NCI-H2081 treated with DMSO at 0.1 percent for 48 hours (cell line): ENCODE measurements at regions not wholly inside any gene's neighbourhood (a gene's known extent, or its start where the extent isn't known, plus 50 kb on each side); places are given as distances from the start of the nearest gene placed in this dataset.
"Not testable (repeated sequence)": the region's sequence is repeated elsewhere in the genome, so short reads cannot be mapped to it uniquely, and the experiment has no call there.

ENCODE experiments used
- DNase-seq: peaks from one replicate; lab custom pipeline; 2025; lab: John Stamatoyannopoulos, UW

DNA sequence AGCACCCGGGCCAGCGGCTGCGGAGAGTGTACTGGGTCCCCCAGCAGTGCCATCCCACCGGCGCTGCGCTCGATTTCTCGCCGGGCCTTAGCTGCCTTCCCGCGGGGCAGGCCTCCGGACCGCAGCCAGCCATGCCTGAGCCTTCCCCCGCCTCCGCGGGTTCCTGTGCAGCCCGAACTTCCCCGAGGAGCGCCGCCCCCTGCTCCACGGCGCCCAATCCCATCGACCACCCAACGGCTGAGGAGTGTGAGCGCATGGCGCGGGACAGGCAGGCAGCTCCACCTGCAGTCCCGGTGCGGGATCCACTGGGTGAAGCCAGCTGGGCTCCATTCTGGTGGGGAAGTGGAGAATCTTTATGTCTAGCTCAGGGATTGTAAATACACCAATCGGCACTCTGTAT lies 325.4 kb downstream of the PPP1R3A start:
- DNase-seq: not testable (repeated sequence)

DNA sequence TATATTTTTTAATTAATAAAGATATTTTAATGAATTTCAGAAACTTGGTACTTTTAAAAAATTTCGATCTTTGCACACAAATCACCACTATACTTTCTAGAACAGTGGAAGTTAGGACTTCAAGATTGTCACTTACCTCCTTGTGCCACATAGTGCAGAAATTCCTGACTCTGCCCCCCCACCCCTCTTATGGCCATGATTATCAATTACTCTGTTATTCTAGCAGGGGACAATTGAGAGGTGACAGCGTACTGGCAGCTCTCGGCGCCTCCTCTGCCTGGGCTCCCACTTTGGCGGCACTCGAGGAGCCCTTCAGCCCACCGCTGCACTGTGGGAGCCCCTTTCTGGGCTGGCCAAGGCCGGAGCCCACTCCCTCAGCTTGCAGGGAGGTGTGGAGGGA lies 325.9 kb downstream of the PPP1R3A start:
- DNase-seq: not testable (repeated sequence)

DNA sequence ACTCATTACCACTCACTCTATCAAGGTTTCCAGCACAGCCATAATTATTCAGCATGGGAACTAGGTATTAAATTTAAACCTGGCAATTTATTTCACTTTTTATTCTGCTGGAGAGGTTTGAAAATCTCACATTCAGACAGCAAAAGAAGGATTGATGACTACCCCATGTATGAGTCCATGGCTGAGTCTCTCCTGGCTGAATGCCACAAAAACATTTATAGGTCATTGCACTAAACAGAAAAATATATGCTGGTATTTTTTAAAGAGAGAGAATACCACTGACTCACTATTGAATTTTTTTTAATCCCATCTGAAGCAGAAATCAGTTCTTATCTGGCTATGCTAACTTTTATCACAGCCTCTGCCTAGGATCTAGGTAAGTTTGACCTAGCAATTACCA lies 336.3 kb downstream of the PPP1R3A start:
- DNase-seq: no peak

DNA sequence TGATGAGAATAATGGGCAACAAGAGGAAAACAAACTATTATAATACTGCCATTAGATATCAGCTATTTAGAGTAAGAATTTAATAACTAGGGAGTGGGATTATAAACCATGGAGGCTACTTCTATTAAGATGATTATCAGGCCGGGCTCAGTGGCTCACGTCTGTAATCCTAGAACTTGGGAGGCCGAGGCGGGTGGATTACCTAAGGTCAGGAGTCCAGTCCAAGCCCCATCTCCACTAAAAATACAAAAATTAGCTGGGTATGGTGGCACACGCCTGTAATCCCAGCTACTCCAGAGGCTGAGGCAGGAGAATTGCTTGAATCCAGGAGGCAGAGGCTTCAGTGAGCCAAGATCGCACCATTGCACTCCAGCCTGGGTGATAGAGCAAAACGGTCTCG lies 355.6 kb downstream of the PPP1R3A start:
- not testable (repeated sequence) for DNase-seq

DNA sequence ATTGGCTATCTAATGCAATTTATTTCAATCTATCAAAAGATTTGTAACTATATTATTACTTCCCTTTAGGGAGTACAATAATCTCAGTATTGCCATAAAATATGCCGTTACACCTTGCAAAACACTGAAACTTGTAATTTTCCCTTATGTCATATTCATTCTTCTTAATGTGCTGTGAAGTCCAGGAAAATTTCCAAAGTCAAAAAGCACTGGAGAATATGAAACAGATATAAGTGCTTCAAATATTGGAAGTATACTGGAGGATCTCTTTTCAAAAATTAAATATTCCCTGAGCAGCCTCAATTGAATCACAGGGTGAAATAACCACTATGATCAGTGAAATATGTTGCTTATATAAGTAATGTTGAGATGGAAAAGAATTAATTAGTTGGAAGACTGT lies 356.0 kb downstream of the PPP1R3A start:
- no peak for DNase-seq

DNA sequence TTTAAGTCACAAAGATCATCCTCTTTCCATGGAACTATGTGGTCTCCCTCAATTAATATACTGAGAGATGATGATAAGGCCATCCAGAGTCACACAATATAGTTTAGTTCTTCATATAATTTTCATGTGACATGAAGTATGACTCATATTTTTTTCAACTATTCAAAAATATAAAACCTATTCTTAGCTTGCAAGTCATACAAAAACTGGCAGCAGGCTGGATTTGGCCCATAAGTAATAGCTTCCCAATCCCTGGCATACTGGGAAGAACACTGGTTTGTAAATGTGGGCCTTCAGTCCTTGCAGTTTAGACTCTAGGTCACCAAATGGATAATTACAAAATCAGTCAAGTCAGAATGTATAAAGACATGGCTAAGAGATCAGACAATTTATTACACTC lies 356.6 kb downstream of the PPP1R3A start:
- DNase-seq: no peak

DNA sequence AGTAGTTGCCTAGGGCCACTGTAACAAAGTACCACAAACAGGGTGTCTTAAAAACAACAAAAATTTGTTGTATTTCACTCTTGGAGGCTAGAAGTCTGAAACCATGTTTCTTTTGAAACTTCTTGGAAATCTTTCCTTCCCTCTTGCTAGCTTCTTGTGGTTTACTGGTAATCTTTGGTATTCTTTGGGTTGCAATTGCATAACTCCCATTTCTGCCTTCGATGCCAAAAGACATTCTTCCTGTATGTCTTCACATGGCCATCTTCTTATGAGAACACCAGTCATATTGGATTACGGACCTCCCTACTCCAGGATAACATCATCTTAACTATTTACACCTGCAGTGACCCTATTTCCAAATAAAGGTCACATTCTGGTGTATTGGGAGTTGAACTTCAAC lies 357.4 kb downstream of the PPP1R3A start:
- no peak for DNase-seq

DNA sequence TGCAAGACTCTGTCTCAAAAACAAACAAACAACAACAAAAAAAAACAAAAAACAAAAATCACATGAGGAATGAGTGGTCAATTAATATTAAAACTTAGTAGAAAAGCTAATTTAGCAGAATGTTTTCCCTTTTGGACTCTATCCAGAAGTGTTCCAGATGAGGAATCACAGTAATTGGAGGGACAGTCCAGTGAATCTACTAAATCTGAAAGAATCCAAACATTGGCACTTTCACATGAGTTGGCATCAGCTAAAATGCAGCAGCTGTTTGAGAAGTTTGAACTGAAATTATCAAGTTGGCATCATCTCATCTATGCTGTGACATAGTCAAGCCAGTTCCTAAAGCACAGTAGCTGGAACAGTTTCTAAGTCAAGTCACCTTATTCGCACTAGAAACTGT lies 367.8 kb downstream of the PPP1R3A start:
- DNase-seq: no peak

DNA sequence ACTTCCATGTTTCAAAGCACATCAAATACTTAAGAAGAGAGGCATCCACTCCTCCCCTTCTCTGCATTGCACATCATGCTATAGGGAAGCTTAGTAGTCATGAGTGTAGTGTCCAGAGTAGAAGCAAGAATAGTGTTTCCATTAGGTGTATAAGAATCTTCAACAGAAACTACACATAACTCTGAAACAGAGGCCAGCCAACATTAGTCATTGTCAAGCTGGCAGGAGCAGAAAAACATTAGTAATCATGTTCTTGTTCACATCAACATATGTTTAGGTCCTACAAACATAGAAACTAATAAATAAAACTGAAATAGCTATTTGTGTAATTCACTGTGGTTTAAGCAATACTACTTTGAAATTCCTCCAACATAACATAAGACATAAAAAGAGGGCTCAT lies 370.2 kb downstream of the PPP1R3A start:
- DNase-seq: no peak

DNA sequence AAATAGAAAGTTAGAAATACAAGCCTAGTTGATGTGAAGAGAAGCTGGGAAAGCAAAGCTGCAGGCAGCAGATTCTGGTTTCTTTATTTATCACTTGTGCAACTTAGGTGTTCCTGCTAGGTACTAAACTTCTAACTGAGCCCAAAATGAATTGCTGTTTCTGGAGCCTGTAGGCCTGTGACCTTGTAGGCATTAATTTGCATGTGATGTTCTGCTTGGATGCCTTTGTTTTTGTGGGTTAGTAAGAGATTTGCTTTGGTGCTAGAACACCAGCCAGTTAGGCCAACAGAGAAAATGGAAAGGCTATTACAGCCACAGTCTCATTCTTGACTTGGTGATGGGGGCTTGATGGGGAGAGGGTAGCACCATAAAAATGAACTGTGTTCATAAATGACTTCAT lies 370.7 kb downstream of the PPP1R3A start:
- no peak for DNase-seq

DNA sequence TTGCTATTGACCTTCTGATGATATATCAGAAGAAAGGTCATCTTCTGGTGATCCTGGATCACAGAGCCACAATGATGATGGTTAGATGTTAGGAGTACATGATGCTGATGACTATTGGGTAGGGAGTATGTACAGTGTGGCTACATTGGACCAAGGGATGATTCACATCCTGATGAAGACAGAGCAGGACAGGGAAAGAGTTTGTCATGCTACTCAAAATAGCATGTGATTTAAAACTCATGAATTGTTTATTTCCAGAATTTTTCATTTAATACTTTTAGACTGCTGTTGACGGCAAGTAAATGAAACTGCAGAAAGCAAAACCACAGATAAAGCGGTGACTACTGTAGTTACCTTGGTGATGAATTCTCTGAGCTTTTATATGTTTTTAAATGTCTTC lies 397.3 kb downstream of the PPP1R3A start:
- DNase-seq: no peak

DNA sequence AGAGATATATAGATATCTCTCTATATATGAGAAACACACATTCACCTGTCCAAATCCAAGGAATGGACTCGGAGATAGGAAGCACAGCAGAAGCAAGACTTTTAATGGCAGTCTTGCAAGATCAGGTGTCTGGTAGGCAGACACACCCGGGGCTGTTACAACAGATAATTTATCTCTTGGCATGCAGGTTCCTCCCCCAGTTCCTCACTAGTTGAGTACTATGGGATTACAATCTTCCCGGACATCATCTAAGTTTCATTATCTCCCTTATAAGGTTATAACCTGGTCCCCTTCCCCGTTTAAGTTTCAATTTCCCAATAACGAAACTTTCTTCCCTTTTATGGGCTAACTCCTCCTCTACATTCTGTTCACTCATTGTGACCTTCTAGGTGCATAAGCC lies 399.3 kb downstream of the PPP1R3A start:
- DNase-seq: no peak

DNA sequence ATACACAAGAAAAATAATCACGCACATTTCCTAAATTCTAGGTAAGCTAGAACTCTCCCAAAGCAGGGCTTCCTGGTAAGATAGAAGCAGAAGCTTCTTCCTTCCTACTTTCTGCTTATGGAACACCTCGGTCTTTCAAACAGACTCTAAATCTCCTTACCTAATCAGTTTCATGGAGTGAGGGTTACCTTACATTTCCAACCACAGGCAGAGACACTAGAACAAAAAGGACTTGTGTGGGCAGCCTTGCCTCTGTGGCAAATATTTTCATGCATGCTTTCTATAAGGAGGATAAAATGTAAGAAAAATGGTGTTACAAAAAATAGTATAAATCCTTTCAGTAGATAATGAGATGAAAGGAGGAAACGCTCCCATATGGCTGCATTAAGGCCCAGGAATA lies 386.3 kb upstream of the SMIM30 start:
- DNase-seq: no peak

DNA sequence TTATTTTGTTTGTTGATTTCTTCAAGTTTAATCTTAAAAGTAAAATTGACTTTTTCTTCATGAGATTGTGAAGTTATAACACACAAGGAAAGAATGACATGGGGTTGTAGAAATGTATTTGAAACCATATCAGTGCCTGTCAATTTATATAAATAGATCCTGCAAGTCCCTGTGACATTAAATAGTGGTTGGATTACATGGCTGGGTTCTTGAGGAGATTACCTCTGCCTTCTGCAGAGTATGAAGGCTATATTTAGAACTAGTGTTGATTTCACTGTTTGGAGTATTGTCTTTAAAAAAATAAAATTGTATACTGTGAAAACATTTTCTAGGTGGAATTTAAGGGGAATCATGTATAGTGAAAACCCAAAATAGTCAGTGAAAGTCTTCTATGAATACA lies 385.8 kb upstream of the SMIM30 start:
- DNase-seq: no peak

DNA sequence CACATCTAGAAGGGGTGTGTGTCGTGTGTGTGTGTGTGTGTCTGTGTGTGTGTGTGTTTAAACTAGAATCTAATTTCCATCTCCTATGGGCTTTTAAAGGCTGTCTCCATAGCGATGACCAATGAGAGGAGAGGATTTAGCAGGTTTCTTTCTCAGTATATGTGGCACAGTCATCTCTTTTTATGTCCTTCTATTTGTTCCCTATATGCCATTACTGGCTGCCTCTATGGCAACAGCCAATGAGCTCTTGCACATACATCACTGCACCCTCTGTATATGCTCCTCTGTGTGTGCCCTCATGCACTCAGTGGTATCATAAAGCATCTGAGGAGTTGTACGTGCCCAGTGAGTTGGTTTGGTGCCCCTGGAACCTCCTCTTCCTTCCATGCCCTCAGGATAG lies 378.2 kb upstream of the SMIM30 start:
- not testable (repeated sequence) for DNase-seq

DNA sequence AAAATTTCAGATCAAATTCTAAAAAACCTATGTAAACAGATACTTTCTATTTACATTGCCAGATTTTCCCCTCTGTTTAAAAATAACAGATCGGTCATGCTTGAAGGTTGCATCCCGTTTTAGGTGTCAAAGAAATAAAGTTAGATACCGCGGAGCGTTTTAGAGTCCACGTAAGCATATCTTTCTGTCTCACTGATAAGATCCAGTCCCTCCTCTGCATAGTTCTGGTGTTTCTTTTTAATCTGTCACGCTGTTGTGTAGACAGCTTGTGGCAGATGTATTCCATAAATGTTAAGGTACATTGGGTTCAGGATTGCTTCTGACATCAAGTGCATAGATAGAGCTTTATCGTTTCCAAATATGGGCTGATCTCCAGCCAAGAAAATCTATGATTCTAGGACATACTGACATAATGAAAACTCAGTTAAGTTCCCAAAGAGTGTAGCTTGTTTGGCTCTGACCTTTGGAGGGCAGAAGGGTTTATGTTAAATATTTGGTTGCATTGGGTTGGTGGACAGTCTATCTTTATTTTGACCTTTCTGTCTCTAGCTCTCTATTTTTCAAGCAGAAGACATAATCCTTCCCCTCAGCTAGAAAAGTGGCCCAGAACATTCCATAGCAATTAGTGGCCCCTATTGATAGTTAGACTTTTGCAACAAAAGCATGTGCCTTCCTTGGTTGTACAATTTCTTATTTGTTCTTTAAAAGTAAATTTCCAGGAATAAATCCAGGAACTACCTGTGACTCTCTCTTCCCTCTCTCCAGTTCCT lies 376.6 kb upstream of the SMIM30 start:
- DNase-seq: not testable (repeated sequence)

DNA sequence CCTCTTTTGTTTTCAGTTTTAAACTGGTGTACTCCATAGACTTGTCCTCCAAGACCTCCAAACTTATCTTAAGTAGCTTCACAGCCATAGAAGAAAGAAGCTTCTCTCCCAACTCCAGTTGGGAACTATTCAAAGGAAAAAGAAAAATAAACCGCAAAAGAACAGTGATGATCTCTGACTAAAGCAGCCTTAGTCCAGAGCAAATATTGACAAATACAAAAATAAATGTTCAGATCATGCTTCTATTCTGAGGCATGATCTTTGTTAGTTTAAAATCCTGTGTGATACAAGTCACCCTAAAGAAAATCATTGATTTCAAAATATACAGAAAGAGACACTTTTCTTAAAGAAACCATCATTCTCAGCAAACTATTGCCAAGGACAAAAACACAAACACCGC lies 373.0 kb upstream of the SMIM30 start:
- no peak for DNase-seq

DNA sequence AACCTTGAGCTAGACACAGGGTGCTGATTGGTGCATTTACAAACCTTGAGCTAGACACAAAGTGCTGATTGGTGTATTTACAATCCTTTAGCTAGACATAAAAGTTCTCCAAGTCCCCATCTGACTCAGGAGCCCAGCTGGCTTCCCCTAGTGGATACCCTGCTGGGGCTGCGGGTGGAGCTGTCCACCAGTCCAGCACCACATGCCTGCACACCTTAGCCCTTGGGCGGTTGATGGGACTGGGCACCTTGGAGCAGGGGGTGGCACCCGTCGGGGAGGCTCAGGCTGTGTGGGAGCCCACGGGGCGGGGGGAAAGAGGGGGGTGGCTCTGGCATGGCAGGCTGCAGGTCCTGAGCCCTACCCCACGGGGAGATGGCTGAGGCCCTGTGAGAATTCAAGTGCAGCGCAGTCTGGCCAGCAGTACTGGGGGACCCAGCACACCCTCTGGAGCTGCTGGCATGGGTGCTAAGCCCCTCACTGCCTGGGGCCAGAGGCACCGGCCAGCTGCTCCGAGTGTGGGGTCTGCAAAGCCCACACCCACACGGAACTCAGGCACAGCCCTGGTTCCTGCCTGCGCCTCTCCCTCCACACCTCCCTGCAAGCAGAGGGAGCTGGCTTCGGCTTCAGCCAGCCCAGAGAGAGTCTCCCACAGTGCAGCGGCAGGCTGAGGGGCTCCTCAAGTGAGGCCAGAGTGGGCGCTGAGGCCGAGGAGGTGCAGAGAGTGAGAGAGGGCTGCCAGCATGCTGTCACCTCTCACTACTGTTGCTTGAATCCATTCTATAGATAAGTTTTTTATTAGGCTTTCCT lies 369.8 kb upstream of the SMIM30 start:
- DNase-seq: no peak

DNA sequence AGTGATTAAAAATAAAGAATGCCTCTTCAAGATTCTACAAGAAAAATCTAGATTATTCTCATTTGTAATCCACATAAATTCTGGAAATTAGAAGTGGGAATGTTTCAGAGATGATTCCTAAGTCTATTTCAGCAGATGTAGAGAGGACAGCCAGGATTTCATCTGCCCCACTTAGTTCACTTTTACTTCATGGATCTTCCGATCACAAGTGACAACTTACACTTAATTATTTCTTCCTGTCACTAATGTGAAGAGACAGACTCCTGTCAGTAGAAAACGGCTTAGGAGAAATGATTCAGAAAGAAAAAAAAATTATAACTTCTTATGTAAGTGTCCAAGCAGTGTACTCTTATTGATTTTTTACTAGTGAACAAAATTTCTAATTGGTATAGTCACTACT lies 368.2 kb upstream of the SMIM30 start:
- DNase-seq: no peak

DNA sequence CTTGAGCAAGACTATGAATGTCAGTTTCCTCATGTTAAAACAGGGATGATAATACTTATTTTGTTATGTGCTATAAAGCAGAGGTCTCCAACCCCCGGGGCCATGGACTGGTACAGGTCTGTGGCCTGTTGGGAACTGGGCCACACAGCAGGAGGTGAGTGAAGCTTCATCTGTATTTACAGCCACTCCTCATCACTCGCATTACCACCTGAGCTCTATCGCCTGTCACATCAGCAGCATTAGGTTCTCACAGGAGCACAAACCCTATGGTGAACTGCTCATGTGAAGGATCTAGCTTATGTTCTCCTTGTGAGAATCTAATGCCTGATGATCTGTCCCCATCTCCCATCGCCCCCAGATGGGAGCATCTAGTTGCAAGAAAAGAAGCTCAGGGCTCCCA lies 365.3 kb upstream of the SMIM30 start:
- DNase-seq: no peak

DNA sequence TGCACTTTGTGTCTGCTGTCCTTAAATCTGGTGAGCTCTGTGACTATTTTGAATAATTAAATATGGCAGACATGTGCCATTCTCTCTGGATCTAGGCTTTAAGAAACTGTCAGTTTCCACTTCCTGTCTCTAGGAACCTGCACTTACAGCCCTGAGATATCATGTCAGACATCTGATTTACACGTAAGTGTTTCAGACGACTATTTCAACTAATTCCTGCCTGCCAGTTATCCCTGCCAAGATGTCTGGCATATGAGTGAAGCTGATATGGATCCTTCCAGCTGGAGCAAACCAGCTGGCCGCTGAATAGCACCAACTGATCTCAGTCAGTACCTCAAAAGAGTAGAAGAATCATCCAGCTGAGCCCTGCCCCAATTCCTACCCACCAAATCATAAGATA lies 362.2 kb upstream of the SMIM30 start:
- DNase-seq: no peak

DNA sequence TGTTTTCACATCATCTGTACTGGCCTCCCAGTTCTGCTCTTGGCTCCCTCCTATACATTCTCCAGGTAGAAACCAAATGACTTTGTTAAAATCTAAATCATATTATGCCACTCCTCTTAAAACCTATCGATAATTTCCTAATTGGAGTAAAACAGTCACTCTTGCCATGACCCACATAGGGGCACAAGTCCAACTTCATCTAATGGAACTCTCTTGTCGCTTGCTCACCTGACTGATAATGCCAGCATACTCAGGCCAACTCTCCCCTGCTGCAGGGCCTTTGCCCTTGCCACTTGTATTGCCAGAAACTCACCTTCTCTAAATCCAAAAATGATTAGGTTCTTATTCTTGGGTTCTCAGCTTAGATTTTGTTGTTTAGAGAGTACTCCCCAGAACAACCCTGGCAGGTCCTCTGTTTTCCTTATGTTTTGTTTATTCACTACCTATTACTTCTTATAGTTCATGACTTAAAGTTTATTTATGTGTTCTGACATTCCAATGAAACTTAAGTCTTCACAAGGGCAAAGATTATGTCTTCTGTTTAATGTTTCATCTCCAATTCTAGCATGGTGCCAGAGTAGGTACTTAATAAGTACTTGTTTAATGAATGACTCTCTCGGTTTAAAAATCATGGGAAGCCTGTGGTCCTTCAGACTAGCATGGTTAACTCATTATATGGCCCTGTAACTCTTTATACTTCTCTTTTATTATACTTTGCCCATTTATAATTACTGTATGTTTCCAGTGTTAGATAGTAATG lies 345.9 kb upstream of the SMIM30 start:
- DNase-seq: no peak

DNA sequence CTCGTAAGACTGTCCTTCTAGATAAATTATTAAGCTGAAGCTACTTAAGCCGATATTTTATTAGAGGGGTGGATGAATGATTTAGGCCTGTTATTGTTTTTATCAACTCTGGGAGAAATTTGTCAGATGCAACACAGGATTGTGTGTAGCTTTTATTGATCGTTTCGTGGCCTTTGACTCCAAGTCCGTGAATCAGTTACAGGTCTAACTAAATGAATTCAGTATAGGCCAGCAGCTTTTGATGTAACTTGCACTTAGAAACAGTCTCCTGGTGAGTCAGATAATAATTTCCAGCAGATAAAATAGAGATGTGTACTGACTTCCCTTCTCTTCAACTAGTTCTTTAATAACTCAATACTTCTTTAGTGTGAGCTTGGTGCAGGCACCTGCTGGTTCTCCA lies 341.7 kb upstream of the SMIM30 start:
- no peak for DNase-seq
